Astrocyte of the hippocampus (primary cell): ENCODE measurements at regions not wholly inside any gene's neighbourhood (a gene's known extent, or its start where the extent isn't known, plus 50 kb on each side); places are given as distances from the start of the nearest gene placed in this dataset.
"Not testable (repeated sequence)": the region's sequence is repeated elsewhere in the genome, so short reads cannot be mapped to it uniquely, and the experiment has no call there.

Experiments used
- DNase-seq: peaks from one replicate; pipeline ENCODE4 v3.0.0; 2011; ENCODE audit warnings: low read depth, low spot score

DNA sequence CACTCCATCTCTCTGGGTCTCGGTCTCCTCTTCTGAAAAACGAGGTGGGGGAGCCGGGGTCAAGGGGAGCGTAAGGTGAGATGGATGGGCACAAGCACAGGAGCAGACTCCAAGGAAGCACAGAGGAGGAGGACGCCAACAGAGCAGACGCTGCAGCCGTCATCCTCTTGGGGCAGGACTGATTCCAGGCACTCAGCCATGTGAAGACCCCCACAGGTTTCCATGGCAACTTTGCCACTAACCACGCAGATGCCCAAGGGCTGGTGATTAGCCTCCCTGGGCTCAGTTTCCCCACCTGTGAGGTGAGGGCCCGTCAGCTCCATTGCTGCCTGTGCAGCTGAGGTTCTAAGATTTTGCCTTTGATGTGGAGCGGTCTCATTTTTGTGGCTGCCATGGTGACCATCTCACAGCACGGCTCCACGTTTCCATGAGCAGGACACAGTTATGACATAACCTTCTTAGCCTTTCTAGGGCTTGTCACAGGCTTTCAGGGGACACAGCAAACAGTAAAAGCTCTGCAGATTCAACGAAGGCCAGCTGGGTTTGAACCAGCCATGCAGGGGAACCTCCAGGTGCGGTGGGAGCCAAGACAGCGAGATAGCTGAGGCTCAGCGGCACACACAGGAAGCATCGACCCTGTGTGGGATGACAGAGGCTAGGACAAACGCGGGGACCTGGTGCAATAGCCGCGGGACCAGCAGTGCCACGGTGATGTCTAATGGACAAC, 170.3 kb downstream of the NUP210 start:
- no peak for DNase-seq

DNA sequence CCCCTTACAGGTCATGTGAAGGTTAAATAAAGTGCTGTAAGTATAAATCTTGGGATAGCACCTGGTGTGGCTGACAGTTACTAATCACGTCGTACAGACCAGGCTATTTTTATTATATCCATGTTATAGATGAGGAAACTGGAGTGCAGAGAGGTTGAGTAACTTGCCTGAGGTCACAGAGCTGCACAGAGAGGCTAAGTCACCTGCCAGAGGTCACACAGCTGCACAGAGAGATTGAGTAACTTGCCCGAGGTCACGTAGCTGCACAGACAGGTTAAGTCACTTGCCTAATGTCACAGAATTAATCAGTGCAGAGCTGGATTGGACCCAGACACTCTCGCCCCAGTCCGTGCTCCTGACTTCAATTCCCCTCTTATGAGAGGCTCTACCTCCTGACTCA, 171.5 kb downstream of the NUP210 start:
- DNase-seq, result no peak

DNA sequence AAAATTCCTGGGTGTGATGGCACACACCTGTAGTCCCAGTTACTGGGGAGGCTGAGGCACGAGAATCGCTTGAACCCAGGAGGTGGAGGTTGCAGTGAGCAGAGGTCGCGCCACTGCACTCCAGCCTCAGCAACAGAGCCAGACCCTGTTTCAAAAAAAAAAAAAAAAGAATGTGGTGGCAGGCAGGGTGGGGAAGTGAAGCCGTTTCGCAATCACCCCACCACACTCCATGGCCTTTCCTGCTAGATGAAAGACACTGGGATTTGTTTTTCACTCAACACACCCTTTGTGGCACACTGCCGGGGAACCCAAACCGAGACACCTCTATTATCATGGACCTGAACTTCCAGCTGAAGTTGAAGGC, 172.4 kb upstream of the IQSEC1 start:
- no peak for DNase-seq

DNA sequence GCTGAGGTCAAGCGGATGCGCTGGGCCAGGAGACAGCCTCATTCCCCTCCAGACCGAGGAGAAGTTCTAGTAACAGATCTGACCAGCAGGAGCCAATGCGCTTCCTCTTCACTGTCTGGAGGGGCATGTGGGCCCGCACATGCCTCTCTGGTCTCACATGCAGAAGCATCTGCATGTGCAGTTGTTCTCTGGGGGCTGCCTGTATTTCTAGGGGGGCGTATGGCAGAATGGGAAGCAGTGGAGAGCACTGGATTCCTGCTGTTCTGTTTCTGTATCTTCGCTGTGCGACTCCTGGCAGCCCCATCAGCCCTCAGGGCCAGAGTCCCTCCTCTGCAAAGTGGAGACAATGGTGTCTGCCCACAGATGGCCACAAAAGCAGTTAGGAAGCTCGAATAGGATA, 170.4 kb upstream of the IQSEC1 start:
- no peak for DNase-seq

DNA sequence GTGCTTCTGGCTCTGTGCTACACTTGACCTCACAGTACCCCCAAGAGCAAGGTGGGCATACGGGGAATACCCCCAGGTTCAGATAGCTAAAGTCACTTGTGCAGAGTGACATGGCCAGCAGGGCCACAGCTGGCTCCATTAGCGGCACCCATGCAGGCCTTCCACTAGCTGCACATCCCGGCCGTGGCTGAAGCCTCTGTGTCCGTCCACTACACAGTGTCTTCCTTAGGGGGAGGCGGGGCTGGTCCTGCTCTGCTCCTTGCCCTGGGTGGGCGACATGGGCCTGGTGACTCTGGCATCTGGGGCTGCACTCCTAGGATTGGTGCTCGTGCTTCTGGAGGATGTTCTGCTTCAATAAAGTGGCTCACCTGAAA, 169.1 kb upstream of the IQSEC1 start:
- no peak for DNase-seq

DNA sequence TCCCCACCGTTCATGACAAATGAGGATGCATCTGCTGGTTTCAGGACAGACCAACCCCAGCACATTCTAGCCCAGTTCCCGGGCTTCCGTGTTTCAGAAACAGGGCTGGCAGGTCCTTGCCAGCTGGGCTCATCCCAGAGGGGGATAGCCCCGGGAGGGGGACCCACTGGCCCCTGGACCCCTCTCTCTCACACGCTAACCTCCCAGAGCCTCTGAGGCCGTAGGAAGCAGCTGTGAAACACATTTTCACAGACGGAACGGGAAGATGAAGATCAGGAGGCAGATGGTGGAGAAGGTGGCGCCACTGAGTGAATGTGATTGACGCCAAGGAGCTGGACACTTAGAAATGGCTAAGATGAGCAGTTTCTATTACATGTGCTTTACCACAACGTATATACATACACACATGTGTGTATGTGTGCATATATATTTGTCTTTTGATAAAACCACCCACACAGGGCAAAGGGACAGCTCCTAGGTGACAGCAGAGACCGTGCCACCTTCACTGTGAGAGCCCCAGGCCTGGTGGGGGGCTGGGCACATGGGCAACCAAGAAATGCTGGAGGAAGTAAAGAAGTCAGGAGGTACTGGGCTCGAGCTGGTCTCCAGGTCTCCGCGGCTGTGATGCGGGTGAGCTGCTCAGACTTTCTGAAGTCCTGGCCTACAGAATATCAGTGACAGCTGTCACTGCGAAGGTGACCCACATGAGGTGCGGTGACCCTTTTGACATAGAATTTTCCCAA, 168.6 kb upstream of the IQSEC1 start:
- no peak for DNase-seq

DNA sequence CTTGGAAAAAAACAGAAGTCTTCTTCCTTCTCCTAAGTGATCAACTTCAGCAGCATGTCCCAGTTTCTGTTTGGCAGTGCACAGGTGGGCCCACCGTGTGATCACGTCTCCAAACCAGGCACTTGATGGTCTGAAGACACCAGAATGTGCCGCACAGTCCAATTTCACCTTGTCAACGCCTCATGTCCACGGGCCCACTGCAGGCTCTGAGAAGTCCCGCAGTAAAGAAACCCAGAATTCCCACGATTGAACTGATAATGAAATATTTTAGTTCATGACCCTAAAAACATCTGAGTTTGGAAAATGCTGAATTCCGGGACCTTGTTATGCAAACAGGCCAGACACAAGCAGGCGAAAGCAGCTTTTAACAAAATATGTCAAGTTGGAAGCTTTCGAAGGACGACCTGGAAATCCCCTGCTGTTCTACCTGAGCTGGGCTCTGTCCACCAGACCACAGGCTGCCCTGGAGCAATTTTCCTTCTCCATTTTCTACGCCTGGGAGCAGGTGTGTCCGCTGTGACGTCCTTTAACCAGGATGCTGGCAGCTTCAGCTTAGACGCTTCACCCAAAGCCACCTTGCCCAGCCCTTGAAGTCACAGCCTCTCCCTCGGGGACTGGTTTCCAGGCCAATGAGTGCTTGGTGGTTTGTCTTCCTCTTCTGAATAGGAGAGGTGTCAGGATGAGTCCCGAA, 167.8 kb upstream of the IQSEC1 start:
- no peak for DNase-seq

DNA sequence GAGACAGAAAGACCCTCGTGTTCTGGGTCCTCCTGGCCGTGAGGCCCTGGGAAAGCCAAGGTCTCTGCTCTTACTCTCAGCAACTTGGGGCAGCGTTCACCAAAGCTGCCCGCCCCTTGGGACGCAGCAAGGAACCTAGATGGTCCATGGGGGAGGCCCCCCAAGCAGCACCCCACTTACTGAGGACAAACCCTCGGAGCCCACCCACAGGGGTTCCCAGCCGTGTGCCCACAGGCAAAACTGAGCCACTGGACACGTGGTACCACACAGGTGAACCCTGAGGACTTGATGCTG, 166.2 kb upstream of the IQSEC1 start:
- DNase-seq, result no peak

DNA sequence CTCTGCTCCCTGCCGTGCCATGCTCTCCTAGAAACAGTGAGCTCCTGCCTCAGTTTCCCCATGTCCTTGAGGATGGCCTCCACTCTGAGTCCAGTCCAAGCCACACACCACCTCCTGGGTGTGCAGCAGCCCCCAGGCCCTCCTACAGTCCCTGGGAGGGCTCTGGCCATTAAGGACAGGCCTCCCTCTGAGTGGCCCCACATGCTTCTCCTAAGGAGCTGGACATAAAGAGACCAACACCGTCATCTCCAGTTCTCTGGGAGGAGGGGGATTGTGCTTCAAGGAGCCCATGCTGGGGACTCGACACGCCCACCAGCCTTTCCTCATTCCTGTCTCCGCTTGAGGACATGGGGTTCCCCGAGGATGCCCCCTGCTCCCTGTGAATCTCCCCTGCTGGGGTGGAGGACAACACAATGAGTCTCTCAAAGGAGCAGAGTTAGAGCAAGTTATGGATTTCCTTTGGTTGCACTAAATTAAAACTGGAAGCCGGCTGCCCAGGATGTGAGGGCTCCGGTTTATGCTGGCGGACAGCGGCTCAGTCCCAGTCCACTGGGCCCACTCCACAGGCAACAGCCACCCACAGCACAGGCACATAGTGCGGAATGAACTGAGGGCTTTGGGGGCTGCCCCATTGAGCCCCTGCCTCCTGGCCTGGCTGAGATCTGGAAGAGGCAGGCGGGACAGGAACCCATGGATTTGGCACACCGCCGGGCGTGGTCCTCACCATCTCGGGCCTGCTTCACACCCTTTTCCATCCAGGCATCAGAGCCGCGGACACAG, 165.6 kb upstream of the IQSEC1 start:
- DNase-seq, result no peak

DNA sequence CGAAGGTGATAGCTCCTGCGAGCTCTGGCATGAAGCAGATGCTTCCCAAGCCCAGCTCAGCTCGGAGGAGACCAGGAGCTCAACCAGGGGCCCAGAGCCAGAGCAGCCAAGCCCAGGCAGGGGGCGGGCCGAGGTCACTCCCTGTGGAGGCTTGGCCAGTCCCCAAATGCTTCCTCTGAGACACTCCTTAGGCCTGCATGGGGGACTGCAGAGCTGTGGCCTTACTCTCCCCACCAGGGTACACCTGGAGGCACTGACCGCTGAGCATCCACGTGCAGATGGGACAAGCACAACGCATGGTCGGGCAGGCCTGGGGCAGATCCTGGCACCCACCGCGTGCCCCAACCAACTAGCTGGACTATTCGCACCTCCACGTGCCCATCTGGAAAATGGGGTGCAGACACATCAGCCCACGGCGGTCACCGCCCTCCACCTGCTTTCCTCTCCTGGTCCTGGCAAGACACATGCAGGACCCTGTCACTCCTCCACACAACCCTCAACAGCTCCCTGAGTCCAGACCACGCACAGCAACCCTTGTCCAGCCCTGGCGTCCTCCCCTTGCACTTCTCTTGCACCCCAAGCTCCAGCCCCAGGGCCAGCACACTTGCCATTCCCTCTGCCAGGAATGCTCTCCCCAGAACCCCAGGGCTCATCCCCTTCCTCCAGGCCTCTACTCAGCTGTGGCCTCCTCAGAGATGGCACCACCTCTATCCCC, 164.7 kb upstream of the IQSEC1 start:
- DNase-seq, result no peak

DNA sequence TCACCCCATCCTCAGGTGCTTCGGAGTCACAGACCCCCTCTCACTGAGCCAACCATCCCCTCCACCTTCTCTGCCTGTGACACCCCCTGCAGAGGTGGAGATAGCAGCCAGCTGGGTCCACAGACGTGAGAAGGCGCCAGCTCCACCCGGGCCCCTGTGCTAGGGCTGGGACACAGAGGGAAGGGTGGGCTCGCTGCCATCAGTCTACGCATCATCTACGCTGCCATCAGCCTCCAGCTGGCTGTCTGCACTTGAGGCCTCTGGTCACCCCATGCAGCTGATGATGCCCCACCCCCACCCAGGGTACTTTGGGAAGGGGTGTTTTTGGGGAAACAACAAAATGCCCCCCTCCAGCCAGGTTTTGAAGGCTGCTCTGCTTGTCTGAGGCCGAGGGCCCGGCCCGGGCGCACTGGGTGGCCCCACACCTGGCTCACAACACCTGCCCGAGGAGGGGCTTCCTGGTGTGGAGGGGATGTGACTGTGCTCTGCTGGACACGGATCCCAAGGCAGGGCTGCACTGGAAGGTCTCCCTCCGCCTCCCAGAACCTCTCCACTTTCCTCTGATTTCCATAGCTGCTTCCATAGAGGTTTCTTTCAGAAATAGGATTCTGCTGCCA, 163.4 kb upstream of the IQSEC1 start:
- no peak for DNase-seq

DNA sequence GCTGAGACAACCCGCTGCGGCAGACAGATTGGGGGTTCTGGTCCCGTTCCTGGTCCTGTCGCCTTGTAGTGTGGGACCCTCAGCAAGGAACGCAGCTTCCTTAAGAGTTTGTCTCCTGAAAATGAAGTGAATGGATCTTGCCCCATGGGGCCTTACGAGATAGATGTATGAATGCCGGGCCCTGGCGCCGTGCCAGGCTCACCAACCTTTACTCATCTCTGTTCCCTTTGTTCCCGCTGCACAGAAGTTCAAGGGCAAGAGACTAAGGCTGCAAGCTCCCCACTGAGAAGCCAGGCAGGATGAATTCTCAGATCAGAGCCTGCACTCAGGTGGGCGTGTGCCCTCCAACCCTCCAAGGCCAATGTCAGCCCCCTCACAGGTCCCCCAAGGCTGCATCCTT, 162.7 kb upstream of the IQSEC1 start:
- DNase-seq, result peak; percentile 26

DNA sequence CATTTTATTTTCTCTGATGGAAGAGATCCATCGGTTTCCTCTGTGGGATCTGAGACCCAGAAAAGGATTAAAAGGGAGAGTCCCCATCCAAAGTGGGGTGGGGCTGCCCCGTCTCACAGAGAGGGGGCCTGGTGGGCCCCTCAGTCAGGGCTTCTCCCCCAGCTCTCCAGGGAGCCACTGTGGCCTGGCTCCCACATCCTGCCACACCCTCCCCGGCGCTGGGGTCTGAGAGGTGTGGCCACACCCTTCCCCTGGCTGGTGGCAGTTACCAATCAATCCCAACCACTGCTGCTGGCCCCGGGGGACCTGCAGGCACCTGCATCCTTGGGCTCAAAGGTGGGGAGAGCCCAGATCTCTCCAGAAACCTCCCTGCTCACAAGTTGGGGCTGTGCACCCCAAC, 161.8 kb upstream of the IQSEC1 start:
- no peak for DNase-seq

DNA sequence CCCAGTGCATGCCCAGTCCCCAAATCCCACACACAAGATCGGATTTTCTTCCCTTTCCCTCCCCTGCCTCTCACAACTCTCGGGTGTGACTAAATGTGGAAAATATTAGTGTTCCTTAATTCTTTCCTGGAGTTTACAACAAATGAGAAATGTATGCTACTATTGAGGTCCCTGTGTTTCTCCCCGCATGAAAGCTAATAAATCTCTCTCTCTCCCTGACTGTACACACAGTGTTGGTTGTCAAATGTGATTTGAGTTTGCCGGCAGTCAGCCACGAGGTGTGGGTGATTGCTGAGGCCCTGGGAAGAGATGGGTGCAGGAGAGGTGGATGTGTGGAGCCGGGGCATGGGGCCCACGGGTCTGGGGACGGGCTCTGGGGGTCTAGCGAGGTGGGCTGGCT, 161.4 kb upstream of the IQSEC1 start:
- no peak for DNase-seq

DNA sequence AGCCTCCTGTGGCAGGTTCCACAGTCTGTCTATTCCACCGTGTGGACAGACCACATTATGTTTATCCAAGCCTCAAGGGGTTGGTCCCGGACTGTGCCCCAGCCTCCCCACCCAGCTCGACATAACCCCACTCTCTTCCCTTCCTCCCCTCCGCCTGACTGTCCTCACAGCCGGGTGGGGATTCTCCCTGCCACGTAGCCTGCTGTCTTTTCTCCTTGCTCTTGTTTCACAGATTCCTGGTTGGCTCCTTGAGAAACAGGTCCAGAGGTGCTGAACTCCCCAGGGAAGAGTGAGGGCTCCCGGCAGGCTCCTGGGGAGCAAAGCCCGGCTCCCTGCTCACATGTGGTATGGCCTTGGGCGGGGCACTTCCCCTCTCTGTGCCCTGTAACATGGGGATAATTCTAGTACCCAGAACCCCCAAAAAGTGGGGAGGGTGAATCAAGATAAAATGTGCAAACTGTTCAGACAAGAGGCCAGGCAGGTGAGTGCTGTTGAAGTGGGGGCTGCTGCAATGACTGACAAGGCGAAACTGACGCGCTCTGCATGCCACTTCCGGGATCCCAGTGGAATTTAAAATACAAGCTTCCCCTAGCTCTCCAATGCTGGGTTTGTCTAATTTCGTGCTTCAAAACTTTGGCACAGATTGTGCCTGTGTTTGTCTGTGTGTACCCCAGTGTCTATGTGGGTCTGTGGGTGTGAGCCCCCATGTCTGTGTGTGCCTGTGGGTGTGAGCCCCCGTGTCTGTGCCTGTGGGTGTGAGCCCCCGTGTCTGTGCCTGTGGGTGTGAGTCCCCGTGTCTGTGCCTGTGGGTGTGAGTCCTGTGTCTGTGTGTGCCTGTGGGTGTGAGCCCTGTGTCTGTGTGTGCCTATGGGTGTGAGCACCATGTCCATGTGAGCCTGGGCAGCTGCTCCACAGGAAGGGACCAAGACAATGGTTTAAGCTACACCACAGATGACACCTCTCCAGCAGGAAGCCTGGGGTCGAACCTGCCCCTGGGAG, 160.6 kb upstream of the IQSEC1 start:
- DNase-seq, result no peak

DNA sequence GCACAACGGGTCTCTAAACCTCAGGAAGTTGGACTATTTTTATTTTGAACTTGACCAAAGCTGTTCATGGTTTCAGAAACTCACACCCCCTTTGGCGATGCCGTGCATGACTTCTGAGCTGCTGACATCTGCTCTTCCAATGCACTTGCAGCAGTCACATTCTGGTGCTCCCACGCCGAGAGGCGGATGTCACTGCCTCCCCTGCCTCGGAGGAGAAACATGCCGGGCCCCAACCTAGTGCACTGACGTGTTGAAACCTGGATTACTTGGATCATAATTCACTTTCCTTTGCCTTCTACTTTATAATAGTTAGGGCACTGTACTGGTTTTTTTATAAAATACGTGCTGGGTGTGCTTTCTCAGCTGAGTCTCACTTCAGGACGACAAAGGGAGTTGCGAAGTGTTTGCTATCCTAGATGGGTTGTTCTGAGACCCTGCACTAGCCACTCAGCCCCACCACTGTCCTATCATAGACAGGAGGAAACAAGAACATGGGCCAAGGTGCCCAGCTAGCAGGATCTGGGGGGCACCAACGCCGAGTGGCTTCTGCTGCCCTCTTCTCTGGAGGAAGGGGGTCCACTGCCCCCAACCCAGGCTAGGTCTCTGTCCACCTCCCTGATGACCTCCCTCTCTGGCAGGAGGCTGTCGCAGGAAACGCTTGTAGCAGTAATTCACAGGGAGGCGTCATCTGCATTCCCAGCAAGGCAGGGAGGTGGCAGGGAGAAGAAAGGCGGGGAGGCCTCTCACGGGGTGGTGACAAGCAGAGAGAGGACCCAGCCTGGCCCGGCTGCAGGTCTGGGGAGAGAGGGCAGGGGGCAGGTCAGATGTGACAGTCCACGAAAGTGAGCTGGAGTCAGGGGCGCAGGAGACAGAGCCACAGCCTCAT, 158.8 kb upstream of the IQSEC1 start:
- no peak for DNase-seq

DNA sequence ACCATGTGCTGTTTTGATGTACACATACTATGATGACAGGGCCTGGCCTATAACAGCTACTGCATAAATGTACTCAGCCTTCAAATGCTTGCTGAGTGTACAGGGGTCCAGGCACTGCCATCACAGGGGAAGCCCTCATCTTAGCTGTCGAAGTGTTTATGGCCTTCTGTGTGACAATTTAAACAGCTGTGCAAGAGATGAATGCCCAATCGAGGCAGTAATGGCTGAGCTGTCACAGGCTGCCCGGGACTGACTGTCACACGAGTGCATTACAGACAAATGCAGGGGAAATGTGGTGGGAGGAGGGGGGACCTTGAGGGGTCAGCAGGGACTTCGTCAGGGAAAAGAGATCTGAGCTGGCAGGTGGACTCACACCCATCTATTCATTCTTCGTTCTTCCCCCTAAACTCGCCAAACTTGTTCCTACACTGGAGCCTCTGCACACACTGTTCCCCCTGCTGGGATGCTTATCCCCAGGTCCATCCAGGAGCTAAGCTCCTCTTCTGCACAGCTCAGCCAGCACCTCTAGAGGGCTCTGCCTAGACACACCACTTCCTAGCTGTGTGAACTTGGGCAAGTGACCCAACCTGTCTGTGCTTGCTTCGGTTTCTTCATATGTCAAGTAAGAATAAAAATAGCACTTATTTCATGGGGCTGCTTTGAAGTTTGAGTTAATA, 156.2 kb upstream of the IQSEC1 start:
- DNase-seq, result no peak

DNA sequence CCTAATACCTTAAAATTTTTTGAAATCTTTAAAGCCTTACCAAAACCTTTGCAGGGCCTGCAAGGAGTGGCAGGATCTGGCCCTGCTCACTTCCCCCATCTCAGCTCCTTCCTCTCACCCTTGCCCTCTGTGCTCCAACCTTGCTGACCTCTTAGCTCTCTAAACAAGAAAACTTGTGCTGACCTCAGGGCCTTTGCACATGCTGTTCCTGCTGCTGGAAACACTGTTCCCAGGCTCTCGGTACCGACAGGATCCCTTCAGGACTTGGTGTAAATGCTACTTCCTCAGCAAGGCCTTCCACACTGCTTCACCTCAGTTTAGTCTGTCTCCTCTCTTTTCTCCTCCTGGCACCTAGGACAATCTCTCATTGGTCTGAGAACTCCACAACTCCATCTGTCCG, 155.4 kb upstream of the IQSEC1 start:
- DNase-seq, result no peak

DNA sequence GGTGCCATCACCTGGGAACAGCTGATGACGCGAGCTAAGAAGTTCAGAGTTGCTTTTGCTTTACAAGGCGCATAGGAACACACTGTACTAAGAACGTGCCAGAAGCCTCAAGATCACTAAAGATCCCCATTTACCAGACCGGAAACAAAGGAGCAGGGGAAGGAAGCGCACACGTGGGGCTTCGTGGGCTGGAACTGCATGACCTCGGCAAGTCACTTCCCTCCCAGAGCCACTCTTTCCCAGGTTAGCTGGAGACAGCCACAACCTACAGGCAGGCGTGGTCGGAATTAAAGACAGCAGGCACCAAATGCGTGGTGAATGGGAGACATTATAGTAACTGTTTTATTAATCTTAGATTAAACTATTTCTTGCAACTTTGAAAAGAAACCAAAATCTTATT, 154.9 kb upstream of the IQSEC1 start:
- not testable (repeated sequence) for DNase-seq
